ENCODE measurements at regions not wholly inside any gene's neighbourhood (a gene's known extent, or its start where the extent isn't known, plus 50 kb on each side); places are given as distances from the start of the nearest gene placed in this dataset.

- no peak for DNase-seq (ENCODE audit: low read depth, low spot score)
- H3K4me3 ChIP-seq (ENCODE audit: low read length), result no peak overlapping the region
These were observed 390.9 kb upstream of the CELF2 start for GRCh38 chr10:10626734-10627133.

GRCh38 chr10:10627414-10627813 lies 390.3 kb upstream of the CELF2 start:
- DNase-seq (ENCODE audit: low read depth, low spot score), result no peak

GRCh38 chr10:10629512-10629911 lies 388.2 kb upstream of the CELF2 start:
- H3K4me3 ChIP-seq (ENCODE audit: low read length), result no peak overlapping the region
- no peak for DNase-seq (ENCODE audit: low read depth, low spot score)

More at GRCh38 chr10:10627414-10627813, 390.3 kb upstream of the CELF2 start:
- H3K4me3 ChIP-seq (ENCODE audit: low read length), result no peak overlapping the region

GRCh38 chr10:10630281-10630680 lies 387.4 kb upstream of the CELF2 start:
- H3K4me3 ChIP-seq (ENCODE audit: low read length), result no peak overlapping the region
- DNase-seq (ENCODE audit: low read depth, low spot score), result no peak

- H3K4me3 ChIP-seq (ENCODE audit: low read length), result no peak overlapping the region
- DNase-seq (ENCODE audit: low read depth, low spot score), result no peak
These were observed 386.9 kb upstream of the CELF2 start for GRCh38 chr10:10630782-10631181.

- no peak overlapping the region for H3K4me3 ChIP-seq (ENCODE audit: low read length)
- DNase-seq (ENCODE audit: low read depth, low spot score), result no peak
These were observed 375.5 kb upstream of the CELF2 start for GRCh38 chr10:10642189-10642588.

GRCh38 chr10:10642751-10643150 lies 374.9 kb upstream of the CELF2 start:
- H3K4me3 ChIP-seq (ENCODE audit: low read length), result no peak overlapping the region
- DNase-seq (ENCODE audit: low read depth, low spot score), result no peak

- no peak for DNase-seq (ENCODE audit: low read depth, low spot score)
- no peak overlapping the region for H3K4me3 ChIP-seq (ENCODE audit: low read length)
These were observed 373.5 kb upstream of the CELF2 start for GRCh38 chr10:10644008-10644646.

- H3K4me3 ChIP-seq (ENCODE audit: low read length), result no peak overlapping the region
- DNase-seq (ENCODE audit: low read depth, low spot score), result no peak
These were observed 372.8 kb upstream of the CELF2 start for GRCh38 chr10:10644676-10645385.

GRCh38 chr10:10647331-10647730 lies 370.3 kb upstream of the CELF2 start:
- H3K4me3 ChIP-seq (ENCODE audit: low read length), result no peak overlapping the region
- no peak for DNase-seq (ENCODE audit: low read depth, low spot score)

GRCh38 chr10:10657139-10657760 lies 360.4 kb upstream of the CELF2 start:
- H3K4me3 ChIP-seq (ENCODE audit: low read length), result no peak overlapping the region
- DNase-seq (ENCODE audit: low read depth, low spot score), result no peak

- no peak for DNase-seq (ENCODE audit: low read depth, low spot score)
- H3K4me3 ChIP-seq (ENCODE audit: low read length), result no peak overlapping the region
These were observed 359.4 kb upstream of the CELF2 start for GRCh38 chr10:10658172-10658785.

GRCh38 chr10:10660054-10660453 lies 357.6 kb upstream of the CELF2 start:
- no peak overlapping the region for H3K4me3 ChIP-seq (ENCODE audit: low read length)

GRCh38 chr10:10661176-10661575 lies 356.5 kb upstream of the CELF2 start:
- no peak overlapping the region for H3K4me3 ChIP-seq (ENCODE audit: low read length)
- DNase-seq (ENCODE audit: low read depth, low spot score), result no peak

More at GRCh38 chr10:10660054-10660453, 357.6 kb upstream of the CELF2 start:
- DNase-seq (ENCODE audit: low read depth, low spot score), result no peak

GRCh38 chr10:10662716-10663408 lies 354.8 kb upstream of the CELF2 start:
- no peak for DNase-seq (ENCODE audit: low read depth, low spot score)
- no peak overlapping the region for H3K4me3 ChIP-seq (ENCODE audit: low read length)

GRCh38 chr10:10663622-10664021 lies 354.1 kb upstream of the CELF2 start:
- DNase-seq (ENCODE audit: low read depth, low spot score), result no peak
- no peak overlapping the region for H3K4me3 ChIP-seq (ENCODE audit: low read length)

GRCh38 chr10:10665750-10666149 lies 351.9 kb upstream of the CELF2 start:
- no peak for DNase-seq (ENCODE audit: low read depth, low spot score)
- no peak overlapping the region for H3K4me3 ChIP-seq (ENCODE audit: low read length)

- no peak overlapping the region for H3K4me3 ChIP-seq (ENCODE audit: low read length)
- DNase-seq (ENCODE audit: low read depth, low spot score), result no peak
These were observed 350.2 kb upstream of the CELF2 start for GRCh38 chr10:10667466-10667865.

- H3K4me3 ChIP-seq (ENCODE audit: low read length), result no peak overlapping the region
- DNase-seq (ENCODE audit: low read depth, low spot score), result no peak
These were observed 340.7 kb upstream of the CELF2 start for GRCh38 chr10:10676972-10677371.
